ENCODE measurements at regions not wholly inside any gene's neighbourhood (a gene's known extent, or its start where the extent isn't known, plus 50 kb on each side); places are given as distances from the start of the nearest gene placed in this dataset.

DNA sequence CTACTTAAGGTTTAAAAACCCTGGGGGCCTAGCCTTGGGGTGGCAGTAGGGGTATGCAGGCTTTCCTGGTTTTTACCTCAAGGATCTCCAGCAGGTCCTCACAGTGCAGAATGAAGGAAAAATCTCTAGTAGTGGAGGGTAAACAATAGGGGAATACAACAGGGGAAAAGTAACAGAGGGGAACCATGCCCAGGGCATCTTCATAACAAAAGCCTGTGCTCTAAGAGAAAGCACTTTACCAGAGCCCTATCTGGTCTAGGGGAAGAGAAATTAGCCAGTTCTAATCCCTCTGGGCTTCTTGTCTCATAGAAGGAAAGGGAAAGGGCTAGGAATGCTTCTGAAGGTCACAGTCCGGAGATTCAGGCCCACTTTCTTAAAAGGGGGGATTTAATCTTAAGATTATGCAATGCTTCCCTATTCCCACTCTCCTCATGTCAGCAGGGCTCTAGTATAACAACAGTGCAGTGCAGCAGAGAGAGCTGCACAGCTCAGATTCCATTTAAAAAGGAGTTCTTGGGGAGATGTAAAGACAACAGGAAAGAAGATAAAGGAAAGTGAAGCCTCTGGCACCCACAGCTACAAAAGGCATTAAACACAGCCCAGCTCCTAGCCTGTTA is 149.0 kb upstream of the CYP1B1 start:
- TF ChIP-seq CTCF (conservative IDR thresholded peaks at IDR 0.05): no peak
- H3K27ac ChIP-seq: no peak overlapping the region

- no peak for TF ChIP-seq CTCF (conservative IDR thresholded peaks at IDR 0.05)
Measured at GRCh38 chr2:38224181-38224580, 148.2 kb upstream of the CYP1B1 start.

GRCh38 chr2:38223256-38223655 is 147.3 kb upstream of the CYP1B1 start:
- H3K27ac ChIP-seq: no peak overlapping the region
- TF ChIP-seq CTCF (conservative IDR thresholded peaks at IDR 0.05): no peak

More at GRCh38 chr2:38224181-38224580, 148.2 kb upstream of the CYP1B1 start:
- H3K27ac ChIP-seq: no peak overlapping the region

- H3K27ac ChIP-seq: no peak overlapping the region
- no peak for TF ChIP-seq CTCF (conservative IDR thresholded peaks at IDR 0.05)
Measured at GRCh38 chr2:38220164-38220563, 144.2 kb upstream of the CYP1B1 start.

DNA sequence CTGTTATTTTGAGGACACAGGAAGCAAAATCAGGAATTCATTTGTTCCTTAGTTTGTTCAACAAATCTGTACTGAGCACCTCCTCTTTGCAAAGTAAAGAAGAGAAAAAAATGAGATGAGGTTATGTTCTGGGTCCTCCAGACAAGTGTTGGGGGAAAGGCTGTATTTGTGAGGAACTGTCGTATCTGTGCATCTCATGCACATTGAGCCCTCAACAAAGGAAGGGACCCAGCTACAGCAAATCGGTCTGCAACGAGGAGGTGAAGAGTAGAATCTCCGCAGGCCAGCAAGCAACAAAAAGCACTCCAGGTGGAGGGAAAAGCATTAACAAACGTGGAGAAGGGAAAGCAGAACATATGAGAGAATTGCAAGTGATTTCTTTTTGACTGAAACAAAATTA is 143.0 kb upstream of the CYP1B1 start:
- H3K27ac ChIP-seq: no peak overlapping the region
- TF ChIP-seq CTCF (conservative IDR thresholded peaks at IDR 0.05): no peak

DNA sequence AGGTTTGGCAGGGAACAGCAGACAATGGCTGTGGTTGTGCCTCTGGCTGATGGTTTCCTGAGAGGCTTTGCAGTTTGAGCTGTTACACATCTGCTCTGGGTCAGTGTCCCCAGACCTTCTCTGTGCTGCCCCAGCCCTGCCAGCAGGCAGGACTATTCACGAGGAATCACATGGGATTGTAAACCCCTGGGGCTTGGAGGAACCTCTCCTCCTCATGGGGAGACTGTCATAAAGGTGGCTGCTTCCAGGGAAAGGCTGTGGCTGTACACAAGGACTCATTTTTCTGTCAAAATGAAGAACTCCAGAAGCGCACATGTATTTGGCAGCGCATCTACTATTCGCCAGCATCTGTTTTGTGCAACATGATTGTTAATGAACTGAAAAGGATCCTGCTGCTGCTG is 142.6 kb upstream of the CYP1B1 start:
- TF ChIP-seq CTCF (conservative IDR thresholded peaks at IDR 0.05): no peak

GRCh38 chr2:38217401-38218188 is 141.6 kb upstream of the CYP1B1 start:
- H3K27ac ChIP-seq: no peak overlapping the region
- no peak for TF ChIP-seq CTCF (conservative IDR thresholded peaks at IDR 0.05)

More for the DNA sequence above, 142.6 kb upstream of the CYP1B1 start:
- no peak overlapping the region for H3K27ac ChIP-seq

All from VCaP (cell line).